Skin of body (tissue), 1 donor: ENCODE measurements at regions not wholly inside any gene's neighbourhood (a gene's known extent, or its start where the extent isn't known, plus 50 kb on each side); places are given as distances from the start of the nearest gene placed in this dataset.

Experiments
- DNase-seq: peaks from one replicate; lab custom pipeline; 2025; lab: John Stamatoyannopoulos, UW

DNA sequence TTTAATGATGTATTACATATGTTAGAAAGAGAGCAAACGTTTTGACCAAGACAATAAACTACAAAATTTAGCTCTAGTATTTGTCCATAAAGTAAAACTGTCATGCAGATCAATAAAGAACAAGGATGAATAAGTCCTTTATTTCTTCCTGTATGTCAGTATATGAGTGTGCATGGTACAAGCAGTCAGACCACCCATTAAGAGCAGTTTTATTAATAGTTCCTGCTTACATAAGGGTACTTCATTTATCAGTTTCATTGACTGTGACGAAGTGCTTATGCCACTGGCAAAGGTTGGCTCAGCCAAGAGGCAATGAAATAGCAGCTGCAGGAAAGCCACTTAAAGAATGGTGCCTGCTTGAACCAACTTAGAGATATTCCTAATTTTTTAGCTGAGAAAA lies 913.0 kb upstream of the CNTN5 start:
- no peak for DNase-seq

DNA sequence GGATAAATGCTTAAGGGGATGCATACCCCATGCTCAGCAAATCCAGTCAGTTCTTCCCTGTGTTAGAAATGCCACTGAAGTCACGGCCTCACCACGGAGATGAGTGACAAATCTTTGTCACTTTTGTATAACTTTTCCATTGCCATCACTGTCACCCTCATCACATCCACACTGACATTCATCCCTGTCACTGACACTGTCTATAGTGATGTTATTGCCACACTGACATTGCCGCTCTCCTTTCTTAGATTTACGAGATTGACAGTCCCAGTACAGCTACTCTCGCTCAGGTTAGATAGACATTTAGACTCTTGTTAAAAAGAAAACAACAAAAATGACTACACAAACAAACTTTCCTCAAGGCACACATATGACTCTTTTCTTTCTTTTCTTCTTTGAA lies 910.7 kb upstream of the CNTN5 start:
- DNase-seq = no peak

DNA sequence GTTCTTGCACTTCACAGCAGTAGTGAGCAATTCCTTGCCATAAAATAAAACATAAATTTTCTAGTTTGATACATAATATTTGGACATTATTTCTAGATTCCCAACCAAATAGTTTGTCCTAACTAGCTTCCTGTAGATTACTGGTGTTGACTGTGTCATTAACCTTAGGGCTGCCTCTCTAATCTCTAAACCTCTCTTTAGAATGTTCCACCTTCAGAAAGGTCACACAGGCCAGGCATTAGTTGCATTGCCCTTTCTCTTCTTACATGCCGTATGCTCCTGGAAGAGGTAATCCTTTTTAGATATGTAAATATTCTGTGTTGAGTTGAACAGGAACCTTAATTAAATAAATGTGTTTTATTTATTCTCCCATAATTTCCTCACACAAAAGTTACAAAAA lies 904.9 kb upstream of the CNTN5 start:
- no peak for DNase-seq

DNA sequence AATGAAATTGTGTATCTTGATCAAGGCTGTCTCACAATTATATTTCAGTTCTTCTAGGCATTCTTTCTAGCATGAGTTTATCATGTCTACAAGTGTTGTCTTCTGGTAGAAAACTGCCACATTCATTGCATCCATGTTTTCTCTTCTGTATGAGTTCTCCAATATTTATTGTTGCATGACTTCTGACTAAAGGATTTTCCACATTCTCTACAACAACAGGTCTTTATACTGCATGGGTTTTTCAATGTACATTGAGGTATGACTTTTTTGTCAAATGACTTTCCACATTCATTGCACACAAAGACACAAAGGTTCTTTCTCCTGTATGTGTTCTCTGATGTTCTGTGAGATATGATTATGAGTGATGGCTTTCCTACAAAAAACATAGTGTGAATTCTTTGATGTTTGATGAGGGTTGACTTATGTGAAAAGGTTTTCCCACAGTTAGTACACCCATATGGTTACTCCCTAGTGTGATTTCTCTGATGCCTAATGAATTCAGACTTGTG lies 890.6 kb upstream of the CNTN5 start:
- no peak for DNase-seq

DNA sequence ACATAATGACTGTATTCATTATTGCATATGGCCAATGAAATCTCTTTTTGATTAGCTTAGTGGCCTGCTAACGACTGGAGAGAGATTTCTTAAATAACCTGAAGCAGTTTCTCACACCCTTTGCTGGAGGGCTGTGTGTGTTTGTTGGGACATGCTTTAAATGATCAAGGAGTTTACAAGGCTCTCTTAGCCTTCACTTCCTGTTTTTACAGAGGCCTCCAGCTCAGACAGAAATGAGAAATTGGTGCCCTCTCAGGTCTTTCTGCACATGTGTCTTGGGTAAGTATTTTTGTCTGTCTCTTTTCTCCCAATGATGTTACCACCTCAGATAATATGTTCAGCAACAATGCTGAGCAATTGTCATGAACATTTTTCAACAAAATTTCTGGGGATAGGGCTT lies 884.4 kb upstream of the CNTN5 start:
- DNase-seq = no peak

DNA sequence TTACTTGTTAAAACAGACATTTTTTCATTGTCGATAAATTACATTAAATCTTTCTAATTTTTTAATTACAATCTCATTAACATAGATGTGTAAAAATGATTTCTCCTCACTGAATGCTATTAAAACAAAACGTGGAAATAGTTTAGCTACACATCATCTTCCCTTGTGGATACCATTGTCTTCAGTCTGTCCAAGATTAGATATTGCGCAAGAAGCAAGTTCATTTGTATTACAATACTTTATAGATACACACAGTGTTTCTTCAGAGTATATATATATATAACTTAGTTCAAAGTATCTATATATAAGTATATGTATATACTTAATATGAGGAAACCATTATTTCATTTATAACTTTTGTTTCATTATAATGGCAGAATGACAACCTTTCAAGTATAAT lies 883.3 kb upstream of the CNTN5 start:
- DNase-seq = no peak

DNA sequence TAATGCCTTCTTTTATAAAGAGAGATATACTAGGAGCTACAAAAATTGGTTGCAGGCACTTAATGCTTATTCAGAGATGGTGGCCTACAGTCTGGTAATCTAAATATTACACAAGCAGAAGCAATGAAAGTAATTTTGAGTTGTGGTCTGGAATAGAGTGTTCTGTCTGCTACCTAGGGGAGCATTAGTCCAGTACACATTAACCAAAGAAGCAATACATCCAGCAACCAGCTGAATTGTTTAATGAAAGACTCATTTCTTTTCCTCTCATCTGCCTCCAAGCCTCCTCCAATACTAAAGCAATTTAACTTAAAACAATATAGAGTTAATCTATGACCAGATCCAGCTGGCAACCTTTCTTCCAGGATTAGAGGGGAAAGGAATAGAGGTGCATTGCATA lies 877.1 kb upstream of the CNTN5 start:
- DNase-seq = no peak

DNA sequence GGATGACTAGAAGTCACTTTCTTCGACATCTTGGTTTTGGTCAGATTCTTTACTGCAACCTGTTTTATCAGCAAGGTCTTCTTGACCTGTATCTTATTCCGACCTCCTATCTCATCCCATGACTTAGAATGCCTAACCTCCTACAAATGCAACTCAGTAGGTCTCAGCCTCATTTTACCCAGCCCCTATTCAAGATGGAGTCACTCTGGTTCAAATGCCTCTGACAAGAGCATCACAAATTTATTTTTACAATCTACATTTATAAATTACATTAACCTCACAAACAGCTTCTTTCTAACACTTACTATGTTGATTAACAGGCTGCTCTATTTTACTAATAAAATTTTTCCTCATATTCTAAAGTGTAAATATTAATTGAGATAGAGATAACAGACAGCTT lies 867.0 kb upstream of the CNTN5 start:
- no peak for DNase-seq

DNA sequence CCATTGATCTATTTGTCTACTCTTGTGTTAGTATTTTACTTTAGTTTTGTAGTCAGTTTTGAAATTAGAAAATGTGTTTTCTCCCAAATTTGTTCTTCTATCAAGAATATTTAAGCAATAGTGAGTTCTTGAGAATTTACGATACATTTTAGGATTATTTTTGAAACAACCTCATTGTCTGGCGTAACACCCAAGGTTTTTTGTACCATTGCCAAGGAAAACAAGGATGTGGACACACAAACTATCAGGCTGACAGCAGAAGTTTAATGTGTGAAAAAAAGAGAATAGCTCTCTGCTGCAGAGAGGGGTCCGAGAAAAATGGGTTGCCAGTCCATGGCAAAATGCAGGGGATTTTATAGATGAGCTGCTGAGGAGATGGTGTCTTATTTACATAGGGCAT lies 865.1 kb upstream of the CNTN5 start:
- no peak for DNase-seq

DNA sequence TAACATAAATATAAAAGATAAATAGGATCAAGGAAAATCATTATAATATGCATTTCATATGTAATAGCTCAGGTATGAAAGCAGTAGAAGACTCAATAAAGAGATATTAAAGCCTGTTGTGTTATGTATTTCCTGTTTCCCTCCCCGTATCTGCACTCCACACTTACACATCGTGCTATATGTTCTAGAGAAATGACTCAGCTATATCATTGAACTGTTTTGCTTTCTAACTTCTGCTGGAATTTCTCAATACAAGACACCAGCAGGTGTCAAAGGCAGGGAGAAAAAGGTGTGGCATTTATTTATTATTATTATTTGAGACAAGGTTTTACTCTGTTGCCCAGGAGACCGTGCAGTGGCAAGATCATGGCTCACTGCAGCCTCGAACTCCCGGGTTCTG lies 842.8 kb upstream of the CNTN5 start:
- no peak for DNase-seq

DNA sequence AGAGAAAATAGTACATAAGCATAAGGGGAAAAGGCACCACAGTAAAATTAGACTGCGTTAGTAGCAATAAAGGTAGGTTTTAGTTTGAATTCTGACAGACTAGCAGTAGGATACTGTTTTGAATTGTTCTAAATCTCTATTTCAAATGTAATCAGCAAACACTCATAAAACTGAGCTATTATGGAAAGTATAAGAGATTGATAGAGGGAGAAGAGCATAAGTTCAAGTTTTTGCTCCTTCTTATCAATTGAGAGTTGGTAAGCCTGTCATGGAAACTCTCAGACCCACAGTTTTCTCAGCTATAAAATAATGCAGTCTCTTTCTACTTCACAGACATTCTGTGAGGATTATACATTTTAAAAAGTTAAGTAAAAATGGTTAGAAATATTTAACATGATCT lies 840.2 kb upstream of the CNTN5 start:
- DNase-seq = peak; percentile 35

DNA sequence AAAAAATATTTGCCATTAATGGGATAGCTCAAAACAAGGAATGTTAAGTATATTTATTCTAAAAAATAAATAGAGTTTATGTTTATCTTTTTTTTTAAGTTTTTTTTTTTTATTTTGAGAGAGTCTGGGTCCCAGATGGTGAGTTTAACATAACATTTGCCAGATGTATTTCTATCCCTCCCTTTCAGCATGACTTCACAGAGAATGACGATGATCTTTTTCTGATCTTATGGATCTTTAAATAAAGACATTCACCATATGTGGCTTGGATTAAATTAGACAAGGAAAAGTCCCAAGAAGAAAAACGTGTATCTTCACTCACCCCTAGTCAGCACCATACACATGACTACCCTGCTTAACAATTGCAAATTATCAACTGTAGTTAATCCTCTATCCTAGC lies 839.8 kb upstream of the CNTN5 start:
- DNase-seq = peak; percentile 81

DNA sequence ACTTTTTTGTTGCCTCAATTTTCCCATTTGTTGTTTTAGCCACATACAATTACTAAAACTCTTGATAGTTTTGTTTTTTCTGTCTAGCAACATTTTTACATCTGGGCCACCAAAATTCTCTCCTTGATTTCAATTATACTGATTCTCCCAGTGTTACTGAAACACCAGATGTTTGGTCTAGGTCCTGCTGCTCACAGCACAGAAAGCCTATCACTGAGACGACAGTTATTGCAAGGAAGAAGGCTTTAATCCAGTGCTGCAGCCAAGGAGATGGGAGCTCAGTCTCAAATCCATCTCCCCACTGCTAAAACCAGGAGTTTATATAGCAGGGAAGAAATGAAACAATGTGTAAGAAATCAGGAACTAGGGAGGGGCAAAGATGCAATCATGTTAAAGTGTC lies 837.7 kb upstream of the CNTN5 start:
- no peak for DNase-seq

DNA sequence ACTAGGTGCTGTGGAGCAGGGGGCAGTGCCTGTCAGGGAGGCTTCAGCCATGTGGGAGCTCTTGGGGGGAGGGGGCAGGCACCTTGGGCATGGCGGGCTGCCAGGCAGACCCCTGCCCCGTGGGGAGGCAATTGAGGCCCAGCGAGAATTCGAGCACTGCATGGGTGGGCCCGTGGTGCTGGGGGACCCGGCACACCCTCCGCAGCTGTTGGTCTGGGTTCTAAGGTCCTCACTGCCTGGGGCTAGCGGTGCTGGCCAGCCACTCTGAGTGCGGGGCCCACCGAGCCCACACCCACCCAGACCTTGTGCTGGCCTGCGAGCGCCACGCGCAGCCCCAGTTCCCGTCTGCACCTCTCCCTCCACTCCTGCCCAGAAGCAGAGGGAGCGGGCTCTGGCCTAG lies 835.5 kb upstream of the CNTN5 start:
- DNase-seq = no peak

DNA sequence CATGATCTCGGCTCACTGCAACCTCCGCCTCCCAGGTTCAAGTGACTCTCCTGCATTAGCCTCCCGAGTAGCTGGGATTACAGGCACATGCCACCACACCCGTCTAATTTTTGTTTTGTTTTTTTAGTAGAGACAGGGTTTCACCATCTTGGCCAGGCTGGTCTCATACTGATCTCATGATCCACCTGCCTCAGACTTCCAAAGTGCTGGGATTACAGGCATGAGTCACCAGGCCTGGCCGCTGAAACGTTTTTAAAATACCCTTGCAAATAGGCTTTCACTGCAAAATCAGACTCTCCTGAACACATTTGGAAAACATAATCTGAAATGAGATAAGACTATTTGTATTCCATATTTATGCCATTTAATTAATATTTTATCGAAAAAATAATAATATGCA lies 826.1 kb upstream of the CNTN5 start:
- no peak for DNase-seq

DNA sequence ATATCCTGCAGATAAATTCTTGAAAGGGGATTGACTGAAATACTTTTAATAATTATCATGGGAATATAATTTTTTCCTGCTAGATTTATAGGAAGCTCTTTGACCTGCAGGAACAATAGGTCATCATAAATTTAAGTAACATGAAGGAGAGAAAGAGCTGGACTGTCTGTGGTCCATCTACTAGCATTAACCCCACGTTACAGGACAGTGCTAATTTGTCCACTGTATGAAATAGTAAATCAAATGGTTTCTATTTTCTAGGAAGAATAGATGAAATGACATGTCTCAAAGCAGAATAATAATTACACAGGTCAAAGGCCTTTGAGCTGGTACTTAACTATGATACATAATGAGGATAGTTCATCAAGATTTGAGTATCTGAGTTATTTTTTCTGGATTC lies 825.4 kb upstream of the CNTN5 start:
- DNase-seq = no peak

DNA sequence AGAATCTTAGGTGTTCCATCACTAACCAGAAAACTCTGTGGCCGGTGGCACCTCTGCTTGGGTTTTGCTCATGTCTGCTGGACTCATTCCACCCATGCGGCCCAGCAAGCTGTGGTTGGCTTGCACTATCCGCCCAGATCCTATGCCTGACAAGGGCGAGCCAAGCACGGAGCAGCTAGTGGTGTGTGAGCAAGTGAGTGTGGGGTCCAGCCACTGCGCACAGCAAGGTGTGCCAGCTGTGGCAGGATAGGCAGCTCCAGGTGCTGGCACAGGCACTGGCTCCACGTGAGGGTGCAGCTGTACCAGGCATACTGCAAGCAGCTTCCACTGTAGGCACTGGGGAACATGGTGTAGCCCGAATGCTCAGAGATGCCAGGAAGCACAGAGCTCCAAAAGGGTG lies 813.7 kb upstream of the CNTN5 start:
- DNase-seq = no peak

DNA sequence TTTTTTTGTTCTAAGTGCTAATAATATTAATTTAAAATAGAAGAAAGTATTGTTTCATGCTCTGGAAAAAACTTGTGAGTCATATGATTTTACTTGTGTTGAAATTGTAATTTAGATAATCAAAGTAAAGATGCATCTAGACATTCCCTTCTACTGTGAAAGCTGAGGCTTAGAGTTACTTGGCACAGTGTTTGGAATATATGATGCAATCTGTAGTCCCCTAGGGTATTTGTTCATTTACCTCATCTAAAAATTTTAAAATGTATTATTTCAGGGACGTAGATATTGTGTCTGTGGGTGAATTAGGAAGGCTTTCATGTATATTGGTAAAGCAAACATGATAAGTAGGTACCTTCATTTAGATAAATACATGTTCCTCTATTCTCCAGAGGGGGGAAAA lies 793.5 kb upstream of the CNTN5 start:
- no peak for DNase-seq

DNA sequence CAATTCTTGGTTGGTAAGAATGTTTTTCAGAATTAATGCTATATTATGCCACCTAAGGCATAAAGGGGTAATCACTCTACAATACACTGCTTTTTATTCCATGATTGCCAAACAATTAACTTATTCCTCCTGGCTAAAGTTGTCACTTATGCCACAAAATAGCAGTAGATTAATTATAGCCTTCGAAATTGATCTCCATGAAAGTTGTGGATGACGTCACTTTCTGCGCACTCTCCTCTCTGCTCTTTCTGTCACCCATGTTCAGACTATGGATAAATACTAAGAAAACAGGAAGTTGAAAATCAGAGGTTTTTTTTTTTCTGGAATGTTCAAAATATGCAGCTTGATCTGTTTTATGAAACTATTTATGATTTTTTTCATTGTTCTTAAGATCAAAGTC lies 790.1 kb upstream of the CNTN5 start:
- no peak for DNase-seq

DNA sequence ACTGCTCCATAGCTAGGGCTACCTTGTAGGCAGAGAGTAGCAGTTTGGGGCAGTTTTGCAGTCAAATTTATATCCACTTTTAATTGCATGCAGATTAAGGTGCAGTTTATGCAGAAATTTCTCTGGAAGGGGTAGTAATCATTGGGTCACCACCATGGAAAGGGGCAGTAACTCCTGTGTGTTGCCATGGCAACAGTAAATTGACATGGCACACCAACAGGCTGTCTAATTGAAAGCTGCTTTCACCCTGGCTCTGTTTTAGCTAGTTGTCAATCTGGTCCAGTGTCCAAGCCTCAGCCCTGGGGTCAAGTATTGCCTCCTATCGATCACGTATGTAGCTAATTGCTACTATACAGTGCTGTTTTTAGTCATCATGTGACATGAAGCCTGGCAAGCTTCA lies 786.1 kb upstream of the CNTN5 start:
- no peak for DNase-seq

DNA sequence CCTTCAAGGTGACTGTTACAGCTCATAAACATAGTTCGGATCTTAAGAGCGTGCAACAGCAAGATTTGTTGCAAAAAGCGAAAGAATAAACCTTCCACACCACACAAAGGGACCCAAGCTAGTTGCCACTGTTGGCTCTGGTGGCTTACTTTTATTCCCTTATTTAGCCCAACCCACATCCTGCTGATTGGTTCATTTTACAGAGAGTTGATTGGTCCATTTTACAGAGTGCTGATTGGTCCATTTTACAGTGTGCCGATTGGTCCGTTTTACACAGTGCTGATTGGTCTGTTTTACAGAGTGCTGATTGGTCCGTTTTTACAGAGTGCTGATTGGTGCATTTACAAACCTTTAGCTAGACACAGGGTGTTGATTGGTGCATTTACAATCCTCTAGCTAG lies 776.9 kb upstream of the CNTN5 start:
- DNase-seq = no peak

DNA sequence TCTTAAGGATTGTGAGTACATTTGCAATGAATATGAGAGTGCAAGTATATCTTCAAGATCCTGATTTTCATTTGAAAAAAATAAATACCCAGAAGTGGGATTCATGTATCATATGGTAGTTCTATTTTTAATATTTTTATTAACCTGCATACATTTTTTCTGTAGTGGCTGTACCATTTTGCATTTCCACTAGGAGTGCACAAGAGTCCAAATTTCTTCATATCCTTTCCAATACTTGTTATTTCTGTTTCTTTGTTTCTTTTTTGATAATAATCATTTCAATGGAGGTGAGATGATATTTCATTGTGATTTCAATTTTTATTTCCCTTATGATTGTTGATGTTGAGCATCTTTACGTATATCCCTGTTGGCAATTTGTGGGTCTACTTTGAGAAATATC lies 759.8 kb upstream of the CNTN5 start:
- DNase-seq = no peak

DNA sequence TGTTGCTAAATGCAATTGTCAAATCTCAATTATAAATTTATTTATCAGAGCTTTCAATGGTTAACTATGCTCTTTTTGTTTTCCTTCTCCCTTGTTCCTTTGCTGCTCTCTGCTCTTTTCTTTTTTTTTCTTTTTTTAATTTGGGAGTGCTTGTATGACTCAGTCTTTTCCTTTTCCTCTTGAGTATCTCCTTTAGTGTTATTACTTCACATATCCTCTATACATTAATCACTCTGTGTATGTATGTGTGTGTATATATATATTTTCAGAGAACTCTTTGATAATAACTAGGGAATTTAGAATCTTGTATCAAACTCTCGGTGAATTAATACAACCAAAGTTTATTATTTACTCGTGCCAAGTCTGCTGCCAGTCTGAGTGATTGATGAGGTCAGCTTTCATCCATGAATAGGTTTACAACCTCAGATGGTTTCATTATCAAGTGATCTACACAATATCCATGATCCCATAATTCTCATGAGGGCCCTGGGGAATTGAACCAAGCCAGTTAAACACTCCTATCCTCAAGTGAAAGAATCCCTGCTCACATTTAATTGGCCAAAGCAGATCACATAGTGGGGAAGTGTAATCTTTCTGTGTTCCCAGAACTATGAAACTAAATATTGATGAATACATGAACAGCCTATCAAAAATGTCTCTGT lies 743.4 kb upstream of the CNTN5 start:
- no peak for DNase-seq

DNA sequence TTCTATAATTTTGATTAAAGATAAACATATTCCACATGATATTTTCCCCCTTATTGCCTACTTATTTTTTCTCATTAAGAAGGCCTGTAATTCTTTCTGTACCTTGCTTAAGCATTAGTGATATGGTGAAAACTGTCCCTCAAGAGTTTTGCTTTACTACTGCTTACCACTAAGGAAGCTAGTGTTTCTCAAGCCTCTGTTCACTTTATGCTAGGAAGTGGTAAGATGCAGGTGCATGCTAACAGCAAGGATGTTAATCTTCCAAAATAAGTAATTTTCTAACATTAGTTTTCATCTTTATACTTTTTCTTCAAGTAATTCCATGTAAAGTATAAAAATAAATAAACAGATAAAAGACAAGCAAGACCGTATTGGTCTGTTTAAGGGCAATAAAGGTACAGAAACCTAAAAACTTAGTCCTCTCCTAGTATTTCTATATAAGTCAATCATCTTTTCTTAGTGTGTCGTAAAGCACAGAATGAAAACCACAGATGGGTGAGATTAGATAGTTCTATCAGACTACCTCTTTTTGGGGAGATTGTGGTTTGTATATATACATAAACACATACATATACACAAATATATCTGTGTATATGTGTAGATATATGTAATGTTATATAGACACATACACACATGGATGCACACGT lies 731.0 kb upstream of the CNTN5 start:
- DNase-seq = no peak
